Chondrocyte (in vitro differentiated cells): ENCODE measurements at regions not wholly inside any gene's neighbourhood (a gene's known extent, or its start where the extent isn't known, plus 50 kb on each side); places are given as distances from the start of the nearest gene placed in this dataset.

Experiments used
- DNase-seq: peaks from one replicate; pipeline ENCODE4 v3.0.0; 2021; ENCODE audit warnings: mixed read lengths, low spot score
- H3K27ac Mint-ChIP-seq: one replicate; pipeline ENCODE4 v1.8.0; 2021; ENCODE audit warnings: mild to moderate bottlenecking, moderate library complexity, mixed read lengths; ENCODE audit not compliant: unreplicated experiment
- H3K27me3 Mint-ChIP-seq: 2 replicates; pipeline ENCODE4 v1.8.0; 2021; ENCODE audit warnings: low read depth, mixed read lengths
- H3K36me3 Mint-ChIP-seq: 2 replicates; pipeline ENCODE4 v1.8.0; 2021; ENCODE audit warnings: low read depth, mixed read lengths
- H3K4me1 Mint-ChIP-seq: 2 replicates; pipeline ENCODE4 v1.8.0; 2021; ENCODE audit warnings: low read depth, mild to moderate bottlenecking, mixed read lengths
- H3K4me3 Mint-ChIP-seq: one replicate; pipeline ENCODE4 v1.8.0; 2021; ENCODE audit warnings: mild to moderate bottlenecking, moderate library complexity, mixed read lengths; ENCODE audit not compliant: unreplicated experiment
- H3K9me3 Mint-ChIP-seq: 2 replicates; pipeline ENCODE4 v1.8.0; 2021; ENCODE audit warnings: low read depth, mixed read lengths
- CTCF ChIP-seq: fragments of 200-600 bp; sonication (generic); IDR thresholded peaks from 2 replicates; pipeline ENCODE4 v1.5.0; 2021; ENCODE audit warnings: antibody characterized with exemption, mild to moderate bottlenecking, moderate library complexity

- H3K4me1 Mint-ChIP-seq: peaks cover 42% of the 10 kb centered on the region
- TF ChIP-seq CTCF: no peak
Measured at GRCh38 chr5:61993295-61993927, 312.6 kb upstream of the KIF2A start.

GRCh38 chr5:61994171-61994570 lies 311.8 kb upstream of the KIF2A start:
- no peak for DNase-seq
- Mint-ChIP-seq H3K27ac (no peak overlapping the region), H3K4me3 (no peak overlapping the region), H3K9me3 (no peaks in the 10 kb centered on the region), H3K36me3 (no peaks in the 10 kb centered on the region), H3K4me1 (peaks cover 42% of the 10 kb centered on the region), H3K27me3 (no peaks in the 10 kb centered on the region)
- TF ChIP-seq CTCF: no peak

More at GRCh38 chr5:61993295-61993927, 312.6 kb upstream of the KIF2A start:
- Mint-ChIP-seq H3K27me3 (no peaks in the 10 kb centered on the region), H3K4me3 (no peak overlapping the region), H3K36me3 (no peaks in the 10 kb centered on the region), H3K27ac (no peak overlapping the region), H3K9me3 (no peaks in the 10 kb centered on the region)
- DNase-seq: no peak

GRCh38 chr5:61995486-61995885 lies 310.5 kb upstream of the KIF2A start:
- no peaks in the 10 kb centered on the region for H3K36me3 Mint-ChIP-seq
- peaks cover 40% of the 10 kb centered on the region for H3K4me1 Mint-ChIP-seq
- no peak for TF ChIP-seq CTCF
- H3K9me3 Mint-ChIP-seq: peaks cover 4% of the 10 kb centered on the region
- no peaks in the 10 kb centered on the region for H3K27me3 Mint-ChIP-seq
- H3K27ac Mint-ChIP-seq: no peak overlapping the region
- H3K4me3 Mint-ChIP-seq: no peak overlapping the region
- no peak for DNase-seq

GRCh38 chr5:61999371-61999770 lies 306.6 kb upstream of the KIF2A start:
- Mint-ChIP-seq H3K9me3 (peaks cover 4% of the 10 kb centered on the region), H3K27me3 (peaks cover 2% of the 10 kb centered on the region), H3K4me3 (no peak overlapping the region), H3K36me3 (no peaks in the 10 kb centered on the region), H3K4me1 (peaks cover 15% of the 10 kb centered on the region), H3K27ac (no peak overlapping the region)
- DNase-seq: no peak
- no peak for TF ChIP-seq CTCF

- Mint-ChIP-seq H3K27ac (no peak overlapping the region), H3K4me1 (peaks cover 8% of the 10 kb centered on the region), H3K4me3 (no peak overlapping the region), H3K27me3 (peaks cover 11% of the 10 kb centered on the region), H3K9me3 (peaks cover 4% of the 10 kb centered on the region), H3K36me3 (no peaks in the 10 kb centered on the region)
- no peak for TF ChIP-seq CTCF
- no peak for DNase-seq
Measured at GRCh38 chr5:62000646-62001045, 305.4 kb upstream of the KIF2A start.
